A549 (cell line): ENCODE measurements at regions not wholly inside any gene's neighbourhood (a gene's known extent, or its start where the extent isn't known, plus 50 kb on each side); places are given as distances from the start of the nearest gene placed in this dataset.

Experiments
- CHD2 ChIP-seq: fragments of 150-350 bp; IDR thresholded peaks from 2 replicates; pipeline ENCODE4 v1.6.1; 2014; ENCODE audit warnings: low read length; ENCODE audit not compliant: partially characterized antibody
- CTCF ChIP-seq: fragments of >200 bp; sonication (Bioruptor Twin); formaldehyde crosslinking; IDR thresholded peaks from 3 replicates; pipeline ENCODE4 v1.5.1; 2016
- E2F6 ChIP-seq: IDR thresholded peaks from 2 replicates; pipeline ENCODE4 v1.6.1; 2012; ENCODE audit warnings: low read depth, borderline replicate concordance
- HOXA7 ChIP-seq: fragments of 250-450 bp; sonication (Bioruptor Pico); IDR thresholded peaks from 2 replicates; pipeline ENCODE4 v1.5.0; 2020; ENCODE audit warnings: mild to moderate bottlenecking, moderate library complexity
- JUNB ChIP-seq: fragments of >200 bp; sonication (Bioruptor Twin); formaldehyde crosslinking; IDR thresholded peaks from 2 replicates; pipeline ENCODE4 v1.6.1; 2016
- NR3C1 ChIP-seq: fragments of >200 bp; sonication (Bioruptor Twin); formaldehyde crosslinking; IDR thresholded peaks from 3 replicates; pipeline ENCODE4 v1.6.1; 2017
- POLR2A ChIP-seq: IDR thresholded peaks from 2 replicates; pipeline ENCODE4 v1.6.1; 2012; ENCODE audit warnings: mild to moderate bottlenecking, low read length
- USF2 ChIP-seq: fragments of 450-650 bp; IDR thresholded peaks from 2 replicates; pipeline ENCODE4 v1.6.1; 2014; ENCODE audit warnings: antibody characterized with exemption
- ZC3H11A ChIP-seq: fragments of 450-650 bp; IDR thresholded peaks from 2 replicates; pipeline ENCODE4 v1.6.1; 2014; ENCODE audit warnings: antibody characterized with exemption, mild to moderate bottlenecking
- ZFP36 ChIP-seq: fragments of 450-650 bp; IDR thresholded peaks from 2 replicates; pipeline ENCODE4 v1.6.1; 2014; ENCODE audit warnings: borderline replicate concordance; ENCODE audit not compliant: partially characterized antibody

- TF ChIP-seq ZFP36: no peak
- TF ChIP-seq POLR2A: no peak
- TF ChIP-seq CTCF: peak; percentile 80
- TF ChIP-seq CHD2: no peak
- TF ChIP-seq JUNB: no peak
- no peak for TF ChIP-seq E2F6
- no peak for TF ChIP-seq ZC3H11A
- no peak for TF ChIP-seq HOXA7 (CRISPR knock-in tag)
- TF ChIP-seq USF2: no peak
- no peak for TF ChIP-seq NR3C1
Observed at GRCh38 chr16:52191531-52192134, 355.3 kb downstream of the TOX3 start.
